ENCODE measurements at regions not wholly inside any gene's neighbourhood (a gene's known extent, or its start where the extent isn't known, plus 50 kb on each side); places are given as distances from the start of the nearest gene placed in this dataset.

GRCh38 chr3:16741103-16741758, 136.0 kb upstream of the DAZL start:
- H3K36me3 ChIP-seq = no peaks in the 10 kb centered on the region
- no peak overlapping the region for H3K27ac ChIP-seq
- TF ChIP-seq CTCF (IDR thresholded peaks at IDR 0.05) = no peak
- intact Hi-C loops (cut with DNase I) = no loop called here
- DNase-seq (ENCODE audit: low spot score in 2 of 2) = no peak
- no peaks in the 10 kb centered on the region for H3K9me3 ChIP-seq
- no peaks in the 10 kb centered on the region for H3K4me1 ChIP-seq
- H3K4me3 ChIP-seq = no peak overlapping the region
- no peaks in the 10 kb centered on the region for H3K27me3 ChIP-seq

GRCh38 chr3:16741890-16742289, 136.7 kb upstream of the DAZL start:
- TF ChIP-seq CTCF (IDR thresholded peaks at IDR 0.05) = no peak

GRCh38 chr3:16743276-16743675, 138.1 kb upstream of the DAZL start:
- Histone ChIP-seq H3K36me3 (no peaks in the 10 kb centered on the region), H3K4me3 (no peak overlapping the region), H3K4me1 (no peaks in the 10 kb centered on the region), H3K27ac (no peak overlapping the region), H3K27me3 (no peaks in the 10 kb centered on the region), H3K9me3 (no peaks in the 10 kb centered on the region)
- DNase-seq (ENCODE audit: low spot score in 2 of 2) = no peak
- no peak for TF ChIP-seq CTCF (IDR thresholded peaks at IDR 0.05)
- intact Hi-C loops (cut with DNase I) = no loop called here

More at GRCh38 chr3:16741890-16742289, 136.7 kb upstream of the DAZL start:
- Histone ChIP-seq H3K4me1 (no peaks in the 10 kb centered on the region), H3K27me3 (no peaks in the 10 kb centered on the region), H3K36me3 (no peaks in the 10 kb centered on the region), H3K9me3 (no peaks in the 10 kb centered on the region), H3K4me3 (no peak overlapping the region), H3K27ac (no peak overlapping the region)
- intact Hi-C loops (cut with DNase I) = no loop called here
- DNase-seq (ENCODE audit: low spot score in 2 of 2) = no peak

GRCh38 chr3:16759227-16759903, 125.4 kb upstream of the PLCL2 start:
- intact Hi-C loops (cut with DNase I) = no loop called here
- Histone ChIP-seq H3K27me3 (no peaks in the 10 kb centered on the region), H3K36me3 (no peaks in the 10 kb centered on the region), H3K27ac (no peak overlapping the region), H3K9me3 (no peaks in the 10 kb centered on the region), H3K4me1 (no peaks in the 10 kb centered on the region), H3K4me3 (no peak overlapping the region)
- TF ChIP-seq CTCF (IDR thresholded peaks at IDR 0.05) = no peak
- no peak for DNase-seq (ENCODE audit: low spot score in 2 of 2)

- no peaks in the 10 kb centered on the region for H3K9me3 ChIP-seq
- H3K27me3 ChIP-seq = no peaks in the 10 kb centered on the region
- no peaks in the 10 kb centered on the region for H3K4me1 ChIP-seq
- no peak overlapping the region for H3K4me3 ChIP-seq
- H3K36me3 ChIP-seq = no peaks in the 10 kb centered on the region
- intact Hi-C loops (cut with DNase I) = no loop called here
- no peak overlapping the region for H3K27ac ChIP-seq
- DNase-seq (ENCODE audit: low spot score in 2 of 2) = no peak
- TF ChIP-seq CTCF (IDR thresholded peaks at IDR 0.05) = no peak
Observed at GRCh38 chr3:16761571-16761970, 123.2 kb upstream of the PLCL2 start.
